ENCODE measurements at regions not wholly inside any gene's neighbourhood (a gene's known extent, or its start where the extent isn't known, plus 50 kb on each side); places are given as distances from the start of the nearest gene placed in this dataset.

- TF ChIP-seq CTCF (IDR thresholded peaks at IDR 0.05; ENCODE audit: insufficient read depth, low read length, poor library complexity, severe bottlenecking) (no peak), EZH2phosphoT487 (conservative IDR thresholded peaks at IDR 0.05; ENCODE audit: low read length) (no peak)
These were observed 204.9 kb upstream of the TWIST2 start for GRCh38 chr2:238642973-238643372.
